Astrocyte (in vitro differentiated cells and primary cell): ENCODE measurements at regions not wholly inside any gene's neighbourhood (a gene's known extent, or its start where the extent isn't known, plus 50 kb on each side); places are given as distances from the start of the nearest gene placed in this dataset.

Experiments used
- DNase-seq: peaks from one replicate; pipeline ENCODE4 v3.0.0-alpha.2; 2010; ENCODE audit warnings: low read depth
- FAIRE-seq: peaks from 2 replicates; lab custom pipeline; 2011; peaks lifted over from hg19 to GRCh38; lab: Jason Lieb, UNC
- H2AFZ ChIP-seq: 2 replicates; pipeline ENCODE4 v1.6.0; 2012; ENCODE audit warnings: low read depth, low read length, inconsistent platforms
- H3K27ac ChIP-seq: 2 replicates; pipeline ENCODE4 v1.5.1; 2011; ENCODE audit warnings: low read depth, low read length, inconsistent platforms
- H3K27me3 ChIP-seq: 2 replicates; pipeline ENCODE4 v1.6.0; 2011; ENCODE audit warnings: low read length, inconsistent platforms; ENCODE audit not compliant: insufficient read depth
- H3K36me3 ChIP-seq: 2 replicates; pipeline ENCODE4 v1.5.1; 2011; ENCODE audit warnings: low read length, inconsistent platforms; ENCODE audit not compliant: insufficient read depth
- H3K4me1 ChIP-seq: 2 replicates; pipeline ENCODE4 v1.5.1; 2011; ENCODE audit warnings: low read length, inconsistent platforms; ENCODE audit not compliant: insufficient read depth
- H3K4me2 ChIP-seq: 2 replicates; pipeline ENCODE4 v1.6.0; 2012; ENCODE audit warnings: low read length, inconsistent platforms
- H3K4me3 ChIP-seq: 2 replicates; pipeline ENCODE4 v1.5.1; 2011; ENCODE audit warnings: low read depth, mild to moderate bottlenecking, low read length, inconsistent platforms; ENCODE audit not compliant: insufficient read depth
- H3K79me2 ChIP-seq: 2 replicates; pipeline ENCODE4 v1.6.0; 2012; ENCODE audit warnings: mild to moderate bottlenecking, low read length, inconsistent platforms; ENCODE audit not compliant: insufficient read depth
- H3K9ac ChIP-seq: 2 replicates; pipeline ENCODE4 v1.6.0; 2012; ENCODE audit warnings: mild to moderate bottlenecking, low read length, inconsistent platforms
- H3K9me3 ChIP-seq: 2 replicates; pipeline ENCODE4 v1.5.1; 2012; ENCODE audit warnings: low read depth, mild to moderate bottlenecking, low read length, inconsistent platforms; ENCODE audit not compliant: insufficient read depth
- H4K20me1 ChIP-seq: 2 replicates; pipeline ENCODE4 v1.6.0; 2012; ENCODE audit warnings: low read length, inconsistent platforms; ENCODE audit not compliant: insufficient read depth
- H3K27ac Mint-ChIP-seq: one replicate; pipeline ENCODE4 v1.8.0; 2021; ENCODE audit warnings: mild to moderate bottlenecking, mixed read lengths; ENCODE audit not compliant: unreplicated experiment
- H3K27me3 Mint-ChIP-seq: one replicate; pipeline ENCODE4 v1.8.0; 2021; ENCODE audit warnings: low read depth, mixed read lengths; ENCODE audit not compliant: unreplicated experiment
- H3K36me3 Mint-ChIP-seq: one replicate; pipeline ENCODE4 v1.8.0; 2021; ENCODE audit warnings: low read depth, mixed read lengths; ENCODE audit not compliant: unreplicated experiment
- H3K4me1 Mint-ChIP-seq: one replicate; pipeline ENCODE4 v1.8.0; 2021; ENCODE audit warnings: low read depth, mixed read lengths; ENCODE audit not compliant: unreplicated experiment
- H3K4me3 Mint-ChIP-seq: one replicate; pipeline ENCODE4 v1.8.0; 2021; ENCODE audit warnings: mild to moderate bottlenecking, moderate library complexity, mixed read lengths; ENCODE audit not compliant: unreplicated experiment
- H3K9me3 Mint-ChIP-seq: one replicate; pipeline ENCODE4 v1.8.0; 2021; ENCODE audit warnings: mild to moderate bottlenecking, mixed read lengths; ENCODE audit not compliant: unreplicated experiment
- CTCF ChIP-seq: IDR thresholded peaks from 2 replicates; pipeline ENCODE4 v1.5.1; 2011; ENCODE audit warnings: low read depth, mild to moderate bottlenecking, inconsistent platforms, low read length, moderate library complexity; ENCODE audit not compliant: insufficient read depth
- EZH2 ChIP-seq: IDR thresholded peaks from 2 replicates; pipeline ENCODE4 v1.6.1; 2012; ENCODE audit warnings: mild to moderate bottlenecking, low read length, inconsistent platforms; ENCODE audit not compliant: insufficient read depth

DNA sequence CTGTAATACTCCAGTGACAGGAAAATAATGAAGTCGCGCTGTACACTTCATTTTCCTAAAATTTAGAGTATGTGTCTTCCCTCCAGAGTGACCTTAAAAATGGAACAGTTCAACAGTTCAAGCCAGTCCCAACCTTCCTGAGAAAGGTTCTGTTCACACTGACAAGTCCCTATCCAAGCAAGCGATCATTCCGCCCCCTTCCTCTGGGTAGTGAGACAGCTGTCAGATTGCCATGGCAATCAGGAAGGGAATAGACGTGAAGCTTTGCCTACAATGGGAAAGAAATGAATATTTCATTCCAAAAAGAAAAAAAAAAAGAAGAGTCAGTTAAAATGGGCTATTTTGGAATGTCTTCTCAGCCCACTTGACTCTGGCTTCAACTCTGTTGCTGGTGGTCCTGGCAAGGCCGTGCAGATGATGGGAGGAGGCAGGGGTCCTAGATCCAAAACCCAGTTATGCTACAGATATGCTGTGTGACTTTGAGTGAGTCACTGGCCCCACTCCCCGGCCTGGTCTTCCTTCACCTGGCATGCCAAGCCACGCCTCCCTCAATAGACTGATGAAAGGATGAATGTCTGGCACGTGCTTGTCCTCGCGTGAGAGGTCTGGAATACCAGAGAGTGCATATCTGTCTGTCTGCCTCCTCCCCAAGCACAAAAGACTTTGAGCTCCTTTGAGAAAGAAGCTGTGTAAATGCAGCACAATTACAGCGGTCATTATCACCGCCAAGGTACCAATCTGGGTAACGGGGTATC is 165.8 kb upstream of the WWC1 start:
- H3K27me3 Mint-ChIP-seq: no peaks in the 10 kb centered on the region
- H3K36me3 ChIP-seq: no peaks in the 10 kb centered on the region
- H4K20me1 ChIP-seq: no peaks in the 10 kb centered on the region
- no peaks in the 10 kb centered on the region for H3K9me3 Mint-ChIP-seq
- no peak overlapping the region for H2AFZ ChIP-seq
- no peaks in the 10 kb centered on the region for H3K27me3 ChIP-seq
- H3K4me2 ChIP-seq: no peak overlapping the region
- H3K4me1 ChIP-seq: no peaks in the 10 kb centered on the region
- TF ChIP-seq CTCF: no peak
- TF ChIP-seq EZH2: no peak
- peaks cover 45% of the 10 kb centered on the region for H3K36me3 Mint-ChIP-seq
- no peak overlapping the region for H3K27ac ChIP-seq
- no peak overlapping the region for H3K27ac Mint-ChIP-seq
- no peaks in the 10 kb centered on the region for H3K9me3 ChIP-seq
- no peak overlapping the region for H3K9ac ChIP-seq
- H3K4me1 Mint-ChIP-seq: peaks cover 11% of the 10 kb centered on the region
- FAIRE-seq (no peak), DNase-seq (no peak)
- no peaks in the 10 kb centered on the region for H3K79me2 ChIP-seq
- no peak overlapping the region for H3K4me3 ChIP-seq
- H3K4me3 Mint-ChIP-seq: no peak overlapping the region

DNA sequence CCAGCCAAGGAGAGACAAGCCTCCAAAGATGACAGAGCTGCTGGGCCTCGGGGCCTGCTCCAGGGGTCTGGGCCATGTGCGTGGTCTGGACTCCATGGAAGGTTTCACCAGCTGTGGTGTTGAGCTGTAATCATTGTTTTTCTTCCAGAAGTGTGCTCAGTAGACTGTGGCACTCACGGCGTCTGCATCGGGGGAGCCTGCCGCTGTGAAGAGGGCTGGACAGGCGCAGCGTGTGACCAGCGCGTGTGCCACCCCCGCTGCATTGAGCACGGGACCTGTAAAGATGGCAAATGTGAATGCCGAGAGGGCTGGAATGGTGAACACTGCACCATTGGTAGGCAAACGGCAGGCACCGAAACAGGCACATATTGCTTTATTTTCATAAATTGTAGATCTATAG is 164.8 kb upstream of the WWC1 start:
- Mint-ChIP-seq H3K27ac (no peak overlapping the region), H3K4me3 (no peak overlapping the region), H3K4me1 (peaks cover 11% of the 10 kb centered on the region), H3K9me3 (no peaks in the 10 kb centered on the region), H3K36me3 (peaks cover 39% of the 10 kb centered on the region), H3K27me3 (no peaks in the 10 kb centered on the region)
- Histone ChIP-seq H2AFZ (no peak overlapping the region), H3K4me3 (no peak overlapping the region), H3K9me3 (no peaks in the 10 kb centered on the region), H3K4me2 (no peak overlapping the region), H4K20me1 (no peaks in the 10 kb centered on the region), H3K36me3 (no peaks in the 10 kb centered on the region), H3K27me3 (no peaks in the 10 kb centered on the region), H3K4me1 (no peaks in the 10 kb centered on the region), H3K27ac (no peak overlapping the region), H3K9ac (no peak overlapping the region), H3K79me2 (no peaks in the 10 kb centered on the region)
- no peak for TF ChIP-seq CTCF
- TF ChIP-seq EZH2: no peak
- DNase-seq (no peak), FAIRE-seq (no peak)

DNA sequence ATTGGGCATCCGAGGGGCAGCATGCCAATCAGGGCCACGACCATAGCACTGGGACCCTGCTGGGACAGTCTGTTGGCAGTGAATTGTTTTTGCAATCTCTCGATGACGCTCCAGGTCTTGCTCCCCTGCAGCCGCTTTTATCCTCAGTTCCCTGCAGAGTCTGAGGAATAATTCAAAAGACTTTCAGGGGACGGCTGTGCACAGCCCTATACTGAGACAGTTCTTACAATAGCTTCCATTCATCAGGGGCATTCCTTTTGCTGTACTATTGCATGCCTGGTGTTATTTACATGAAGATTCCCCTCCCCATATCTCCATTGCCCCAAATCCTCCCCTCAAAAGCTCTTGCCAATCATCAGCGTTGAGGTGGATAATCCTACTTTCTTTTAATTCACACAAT is 163.3 kb upstream of the WWC1 start:
- Mint-ChIP-seq H3K9me3 (no peaks in the 10 kb centered on the region), H3K27ac (no peak overlapping the region), H3K36me3 (peaks cover 33% of the 10 kb centered on the region), H3K27me3 (no peaks in the 10 kb centered on the region), H3K4me3 (no peak overlapping the region), H3K4me1 (peaks cover 24% of the 10 kb centered on the region)
- Histone ChIP-seq H3K4me2 (no peak overlapping the region), H3K4me3 (no peak overlapping the region), H2AFZ (no peak overlapping the region), H3K27me3 (no peaks in the 10 kb centered on the region), H3K27ac (no peak overlapping the region), H3K4me1 (peaks cover 3% of the 10 kb centered on the region), H4K20me1 (no peaks in the 10 kb centered on the region), H3K9me3 (no peaks in the 10 kb centered on the region), H3K36me3 (no peaks in the 10 kb centered on the region), H3K79me2 (no peaks in the 10 kb centered on the region), H3K9ac (no peak overlapping the region)
- DNase-seq (no peak), FAIRE-seq (no peak)
- TF ChIP-seq CTCF (no peak), EZH2 (no peak)
